Karpas-422 (cell line): ENCODE measurements at regions not wholly inside any gene's neighbourhood (a gene's known extent, or its start where the extent isn't known, plus 50 kb on each side); places are given as distances from the start of the nearest gene placed in this dataset.

ENCODE experiments used
- DNase-seq: peaks from one replicate; pipeline ENCODE4 v3.0.0-alpha.2; 2015
- H2AFZ ChIP-seq: fragments of 200-600 bp; sonication (generic); 2 replicates; pipeline ENCODE4 v1.6.1; 2014; ENCODE audit warnings: antibody characterized with exemption, low read length, mixed read lengths
- H3K27ac ChIP-seq: fragments of 200-600 bp; sonication (generic); 2 replicates; pipeline ENCODE4 v1.5.1; 2014; ENCODE audit warnings: mild to moderate bottlenecking, low read length, moderate library complexity
- H3K27me3 ChIP-seq: fragments of 200-600 bp; sonication (generic); 2 replicates; pipeline ENCODE4 v1.6.1; 2014; ENCODE audit warnings: low read length, mixed read lengths
- H3K36me3 ChIP-seq: fragments of 200-600 bp; sonication (generic); 2 replicates; pipeline ENCODE4 v1.6.1; 2014; ENCODE audit warnings: low read length, mixed read lengths; ENCODE audit not compliant: insufficient read depth
- H3K4me1 ChIP-seq: fragments of 200-600 bp; sonication (generic); 2 replicates; pipeline ENCODE4 v1.6.1; 2014; ENCODE audit warnings: mild to moderate bottlenecking, low read length, mixed read lengths
- H3K4me2 ChIP-seq: fragments of 200-600 bp; sonication (generic); 2 replicates; pipeline ENCODE4 v1.6.1; 2014; ENCODE audit warnings: low read length, low read depth, mild to moderate bottlenecking; ENCODE audit not compliant: poor library complexity, severe bottlenecking
- H3K4me3 ChIP-seq: fragments of 200-600 bp; sonication (generic); 2 replicates; pipeline ENCODE4 v1.5.1; 2014; ENCODE audit warnings: mild to moderate bottlenecking, antibody characterized with exemption, low read length, mixed read lengths
- H3K79me2 ChIP-seq: fragments of 200-600 bp; sonication (generic); 2 replicates; pipeline ENCODE4 v1.6.1; 2014; ENCODE audit warnings: mild to moderate bottlenecking, low read length, mixed read lengths
- H3K9ac ChIP-seq: fragments of 200-600 bp; sonication (generic); 2 replicates; pipeline ENCODE4 v1.6.0; 2014; ENCODE audit warnings: low read length
- H3K9me2 ChIP-seq: fragments of 200-600 bp; sonication (generic), shearing (Covaris generic); replicated peaks from 2 replicates; pipeline ENCODE4 v1.6.0; 2014; ENCODE audit warnings: mild to moderate bottlenecking, low read length, moderate library complexity; ENCODE audit not compliant: insufficient read depth
- H3K9me3 ChIP-seq: fragments of 300-700, 200-600 bp; sonication (generic); 2 replicates; pipeline ENCODE4 v1.6.1; 2014; ENCODE audit warnings: low read length, mixed read lengths
- H4K20me1 ChIP-seq: fragments of 200-600 bp; sonication (generic); 2 replicates; pipeline ENCODE4 v1.6.1; 2014; ENCODE audit warnings: mild to moderate bottlenecking, antibody characterized with exemption, low read length, low read depth; ENCODE audit not compliant: insufficient read depth

DNA sequence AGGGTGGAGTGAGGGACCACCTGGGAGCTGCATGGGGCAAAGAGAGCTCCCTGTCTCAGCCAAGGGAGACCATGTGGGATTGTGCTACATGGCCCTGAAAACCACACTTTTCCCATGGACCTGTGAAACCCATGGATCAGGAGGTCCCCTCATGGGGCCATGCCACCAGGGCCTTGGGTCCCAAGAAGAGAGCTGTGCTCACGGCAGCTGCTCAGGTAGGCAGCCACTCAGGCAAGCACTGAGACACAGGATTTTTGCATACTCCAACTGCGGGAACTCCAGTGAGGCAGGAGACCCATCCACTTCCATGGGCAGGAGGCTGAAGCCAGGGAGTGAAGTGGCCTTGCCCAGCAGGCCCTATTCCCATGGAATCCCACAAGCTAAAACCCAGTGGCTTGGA, 190.0 kb downstream of the KCNA4 start:
- Histone ChIP-seq H3K9me2 (no peaks in the 10 kb centered on the region), H3K9ac (no peak overlapping the region), H2AFZ (no peak overlapping the region), H3K36me3 (no peaks in the 10 kb centered on the region), H3K4me3 (no peak overlapping the region), H3K79me2 (no peaks in the 10 kb centered on the region), H3K4me2 (no peak overlapping the region), H4K20me1 (no peaks in the 10 kb centered on the region), H3K27ac (no peak overlapping the region), H3K27me3 (no peaks in the 10 kb centered on the region), H3K4me1 (no peaks in the 10 kb centered on the region), H3K9me3 (no peaks in the 10 kb centered on the region; the same call in 1 of the 2 replicates)
- DNase-seq: no peak

GRCh38 chr11:29816359-29816758, 200.5 kb downstream of the KCNA4 start:
- H3K27me3 ChIP-seq: no peaks in the 10 kb centered on the region
- no peaks in the 10 kb centered on the region for H3K4me1 ChIP-seq
- H3K4me2 ChIP-seq: no peak overlapping the region
- H3K4me3 ChIP-seq: no peak overlapping the region
- no peak overlapping the region for H3K9ac ChIP-seq
- H4K20me1 ChIP-seq: no peaks in the 10 kb centered on the region
- peaks cover 5% of the 10 kb centered on the region for H3K9me3 ChIP-seq
- no peak overlapping the region for H2AFZ ChIP-seq
- no peaks in the 10 kb centered on the region for H3K79me2 ChIP-seq
- H3K36me3 ChIP-seq: no peaks in the 10 kb centered on the region; the same call in 1 of the 2 replicates
- H3K9me2 ChIP-seq: no peaks in the 10 kb centered on the region
- no peak overlapping the region for H3K27ac ChIP-seq
- no peak for DNase-seq

- no peaks in the 10 kb centered on the region for H3K27me3 ChIP-seq
- no peaks in the 10 kb centered on the region for H3K79me2 ChIP-seq
- H4K20me1 ChIP-seq: no peaks in the 10 kb centered on the region
- no peak overlapping the region for H2AFZ ChIP-seq
- H3K4me1 ChIP-seq: no peaks in the 10 kb centered on the region
- no peak overlapping the region for H3K27ac ChIP-seq
- no peaks in the 10 kb centered on the region for H3K9me3 ChIP-seq
- no peak overlapping the region for H3K9ac ChIP-seq
- no peaks in the 10 kb centered on the region for H3K36me3 ChIP-seq
- no peak overlapping the region for H3K4me3 ChIP-seq
- H3K9me2 ChIP-seq: no peaks in the 10 kb centered on the region
- no peak overlapping the region for H3K4me2 ChIP-seq
- DNase-seq: no peak
Measured at GRCh38 chr11:29809121-29809520, 207.7 kb downstream of the KCNA4 start.

GRCh38 chr11:29802522-29802921, 214.3 kb downstream of the KCNA4 start:
- no peaks in the 10 kb centered on the region for H3K9me3 ChIP-seq
- DNase-seq: no peak
- H3K4me2 ChIP-seq: no peak overlapping the region
- H2AFZ ChIP-seq: no peak overlapping the region
- H3K27ac ChIP-seq: no peak overlapping the region
- no peaks in the 10 kb centered on the region for H3K4me1 ChIP-seq
- H3K9me2 ChIP-seq: no peaks in the 10 kb centered on the region
- no peaks in the 10 kb centered on the region for H4K20me1 ChIP-seq
- H3K79me2 ChIP-seq: no peaks in the 10 kb centered on the region
- H3K9ac ChIP-seq: no peak overlapping the region
- no peak overlapping the region for H3K4me3 ChIP-seq
- H3K27me3 ChIP-seq: no peaks in the 10 kb centered on the region
- no peaks in the 10 kb centered on the region for H3K36me3 ChIP-seq

GRCh38 chr11:29801561-29801960, 215.3 kb downstream of the KCNA4 start:
- H3K4me2 ChIP-seq: no peak overlapping the region
- H3K27me3 ChIP-seq: no peaks in the 10 kb centered on the region
- no peak overlapping the region for H3K4me3 ChIP-seq
- H3K9me3 ChIP-seq: no peaks in the 10 kb centered on the region
- no peak overlapping the region for H2AFZ ChIP-seq
- H3K9ac ChIP-seq: no peak overlapping the region
- H3K36me3 ChIP-seq: no peaks in the 10 kb centered on the region
- H4K20me1 ChIP-seq: no peaks in the 10 kb centered on the region
- no peaks in the 10 kb centered on the region for H3K4me1 ChIP-seq
- no peaks in the 10 kb centered on the region for H3K79me2 ChIP-seq
- no peak for DNase-seq
- H3K27ac ChIP-seq: no peak overlapping the region
- no peaks in the 10 kb centered on the region for H3K9me2 ChIP-seq

- H3K36me3 ChIP-seq: no peaks in the 10 kb centered on the region
- H4K20me1 ChIP-seq: no peaks in the 10 kb centered on the region
- H3K4me3 ChIP-seq: no peak overlapping the region
- H3K27me3 ChIP-seq: no peaks in the 10 kb centered on the region
- H3K4me2 ChIP-seq: no peak overlapping the region
- no peaks in the 10 kb centered on the region for H3K79me2 ChIP-seq
- no peak overlapping the region for H3K9ac ChIP-seq
- no peak overlapping the region for H3K27ac ChIP-seq
- no peaks in the 10 kb centered on the region; the same call in 1 of the 2 replicates for H3K9me2 ChIP-seq
- no peaks in the 10 kb centered on the region for H3K4me1 ChIP-seq
- peaks cover 4% of the 10 kb centered on the region; the same call in 1 of the 2 replicates for H3K9me3 ChIP-seq
- no peak for DNase-seq
- H2AFZ ChIP-seq: no peak overlapping the region
Measured at GRCh38 chr11:29786092-29786491, 230.7 kb downstream of the KCNA4 start.

GRCh38 chr11:29783506-29783905, 233.3 kb downstream of the KCNA4 start:
- no peaks in the 10 kb centered on the region for H3K9me3 ChIP-seq
- no peak overlapping the region for H3K4me3 ChIP-seq
- H2AFZ ChIP-seq: no peak overlapping the region
- H3K4me1 ChIP-seq: no peaks in the 10 kb centered on the region
- H3K79me2 ChIP-seq: no peaks in the 10 kb centered on the region
- H3K4me2 ChIP-seq: no peak overlapping the region
- H3K36me3 ChIP-seq: no peaks in the 10 kb centered on the region
- H3K27ac ChIP-seq: no peak overlapping the region
- no peak for DNase-seq
- H3K9ac ChIP-seq: no peak overlapping the region
- no peaks in the 10 kb centered on the region for H4K20me1 ChIP-seq
- H3K27me3 ChIP-seq: no peaks in the 10 kb centered on the region
- H3K9me2 ChIP-seq: no peaks in the 10 kb centered on the region

GRCh38 chr11:29782447-29782846, 234.4 kb downstream of the KCNA4 start:
- H3K36me3 ChIP-seq: no peaks in the 10 kb centered on the region
- no peaks in the 10 kb centered on the region for H3K4me1 ChIP-seq
- H3K79me2 ChIP-seq: no peaks in the 10 kb centered on the region
- peak; percentile 27 for DNase-seq
- no peak overlapping the region for H3K4me3 ChIP-seq
- no peak overlapping the region for H2AFZ ChIP-seq
- no peak overlapping the region for H3K9ac ChIP-seq
- no peaks in the 10 kb centered on the region for H3K9me3 ChIP-seq
- no peaks in the 10 kb centered on the region for H4K20me1 ChIP-seq
- no peak overlapping the region for H3K27ac ChIP-seq
- H3K4me2 ChIP-seq: no peak overlapping the region
- H3K27me3 ChIP-seq: no peaks in the 10 kb centered on the region
- H3K9me2 ChIP-seq: no peaks in the 10 kb centered on the region

DNA sequence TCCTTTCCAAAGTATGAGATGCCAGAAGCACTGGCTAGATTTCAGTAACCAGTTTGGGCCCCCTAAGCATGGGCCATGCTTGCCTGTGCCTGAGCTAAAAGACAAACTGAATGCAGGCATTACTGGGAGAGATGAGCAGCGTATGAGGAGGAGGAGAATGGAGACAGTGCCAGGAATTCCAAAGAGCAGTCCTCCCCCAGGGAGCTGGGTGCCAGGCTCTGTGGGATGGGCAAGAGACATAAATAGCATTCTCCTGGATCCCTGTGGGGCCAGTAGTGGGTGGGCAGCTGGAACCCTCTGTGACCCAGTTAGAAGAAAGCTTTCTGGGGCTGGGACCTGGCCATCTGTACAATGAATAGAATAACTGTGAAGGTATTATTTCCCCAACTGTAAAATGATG, 235.6 kb downstream of the KCNA4 start:
- no peaks in the 10 kb centered on the region for H4K20me1 ChIP-seq
- no peaks in the 10 kb centered on the region for H3K79me2 ChIP-seq
- H3K27ac ChIP-seq: no peak overlapping the region
- no peaks in the 10 kb centered on the region for H3K9me2 ChIP-seq
- DNase-seq: peak; percentile 31
- H3K9ac ChIP-seq: no peak overlapping the region
- no peaks in the 10 kb centered on the region for H3K27me3 ChIP-seq
- H3K4me2 ChIP-seq: no peak overlapping the region
- H3K9me3 ChIP-seq: no peaks in the 10 kb centered on the region
- no peaks in the 10 kb centered on the region for H3K36me3 ChIP-seq
- H3K4me1 ChIP-seq: no peaks in the 10 kb centered on the region
- no peak overlapping the region for H3K4me3 ChIP-seq
- no peak overlapping the region for H2AFZ ChIP-seq
